OCI-LY1 (cell line): ENCODE measurements at regions not wholly inside any gene's neighbourhood (a gene's known extent, or its start where the extent isn't known, plus 50 kb on each side); places are given as distances from the start of the nearest gene placed in this dataset.

Experiments
- H2AFZ ChIP-seq: fragments of 200-600 bp; sonication (generic), shearing (Covaris generic); 2 replicates; pipeline ENCODE4 v1.6.0; 2014; ENCODE audit warnings: antibody characterized with exemption, mild to moderate bottlenecking, low read length
- H3F3A ChIP-seq: fragments of 200-600 bp; sonication (generic), shearing (Covaris generic); 2 replicates; pipeline ENCODE4 v1.6.0; 2014; ENCODE audit warnings: mild to moderate bottlenecking, antibody characterized with exemption, low read length, moderate library complexity; ENCODE audit not compliant: insufficient read depth
- H3K27ac ChIP-seq: fragments of 200-600 bp; sonication (generic); 2 replicates; pipeline ENCODE4 v1.5.1; 2014; ENCODE audit warnings: low read length, mixed run types, mild to moderate bottlenecking, low read depth; ENCODE audit not compliant: poor library complexity, severe bottlenecking
- H3K27me3 ChIP-seq: fragments of 200-600 bp; sonication (generic); 2 replicates; pipeline ENCODE4 v1.6.0; 2014; ENCODE audit warnings: antibody characterized with exemption, mild to moderate bottlenecking, low read length, moderate library complexity; ENCODE audit not compliant: insufficient read depth
- H3K36me3 ChIP-seq: fragments of 200-600 bp; sonication (generic); 2 replicates; pipeline ENCODE4 v1.6.1; 2014; ENCODE audit warnings: mild to moderate bottlenecking, antibody characterized with exemption, low read length, moderate library complexity, mixed read lengths; ENCODE audit not compliant: insufficient read depth
- H3K4me1 ChIP-seq: fragments of 200-600 bp; sonication (generic); 2 replicates; pipeline ENCODE4 v1.5.1; 2014; ENCODE audit warnings: mild to moderate bottlenecking, low read length, moderate library complexity; ENCODE audit not compliant: insufficient read depth, severe bottlenecking
- H3K4me2 ChIP-seq: fragments of 200-600 bp; sonication (generic), shearing (Covaris generic); 2 replicates; pipeline ENCODE4 v1.6.1; 2014; ENCODE audit warnings: low read length
- H3K4me3 ChIP-seq: fragments of 200-600 bp; sonication (generic); 2 replicates; pipeline ENCODE4 v1.5.1; 2014; ENCODE audit warnings: low read length, low read depth, mild to moderate bottlenecking, mixed read lengths; ENCODE audit not compliant: poor library complexity, severe bottlenecking
- H3K79me2 ChIP-seq: fragments of 200-600 bp; shearing (Covaris generic); 2 replicates; pipeline ENCODE4 v1.6.1; 2016; ENCODE audit warnings: mixed run types, low read length, mixed read lengths; ENCODE audit not compliant: insufficient read depth
- H3K9ac ChIP-seq: fragments of 200-600 bp; sonication (generic), shearing (Covaris generic); 2 replicates; pipeline ENCODE4 v1.6.1; 2014; ENCODE audit warnings: mild to moderate bottlenecking, low read length, mixed read lengths
- H3K9me2 ChIP-seq: fragments of 200-600 bp; sonication (generic), shearing (Covaris generic); 2 replicates; pipeline ENCODE4 v1.6.1; 2014; ENCODE audit warnings: low read depth, mild to moderate bottlenecking, low read length, mixed read lengths
- H3K9me3 ChIP-seq: fragments of 200-600 bp; shearing (Covaris generic); 2 replicates; pipeline ENCODE4 v1.6.1; 2014; ENCODE audit warnings: low read length, mixed read lengths
- H4K20me1 ChIP-seq: fragments of 200-600 bp; sonication (generic), shearing (Covaris generic); 2 replicates; pipeline ENCODE4 v1.6.0; 2016; ENCODE audit warnings: mild to moderate bottlenecking, low read length; ENCODE audit not compliant: insufficient read depth
- CTCF ChIP-seq: fragments of 200-600 bp; sonication (generic), shearing (Covaris generic); IDR thresholded peaks from 2 replicates; pipeline ENCODE4 v1.5.1; 2017; ENCODE audit warnings: mild to moderate bottlenecking, antibody characterized with exemption, low read length, moderate library complexity, mixed read lengths
- EZH2 ChIP-seq: fragments of 200-600 bp; sonication (generic), shearing (Covaris generic); IDR thresholded peaks from 2 replicates; pipeline ENCODE4 v1.8.0; 2017; ENCODE audit warnings: borderline replicate concordance, mixed run types, mild to moderate bottlenecking, antibody characterized with exemption, low read length, moderate library complexity, mixed read lengths

DNA sequence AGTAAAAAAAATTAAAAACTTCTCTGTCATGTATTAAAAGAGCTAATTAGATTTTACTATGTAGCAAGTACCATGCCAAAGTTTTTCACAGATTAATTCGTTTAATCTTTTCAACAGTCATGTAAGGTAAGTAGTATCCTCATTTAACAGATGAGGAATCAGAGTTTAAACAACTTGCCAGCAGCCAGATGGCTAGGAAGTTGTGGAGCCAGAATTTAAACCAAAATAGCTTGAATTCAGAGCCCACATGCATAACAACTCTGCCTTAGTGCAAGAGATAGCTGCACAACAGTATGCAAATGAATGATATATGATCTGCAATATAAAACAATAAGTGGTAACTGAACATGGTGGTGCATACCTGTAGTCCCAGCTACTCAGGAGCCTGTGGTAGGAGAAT, 75.3 kb downstream of the NAP1L3 start:
- Histone ChIP-seq H3K27ac (no peak overlapping the region), H3F3A (no peaks in the 10 kb centered on the region), H3K27me3 (no peaks in the 10 kb centered on the region), H3K4me3 (no peak overlapping the region), H3K79me2 (no peaks in the 10 kb centered on the region), H4K20me1 (no peaks in the 10 kb centered on the region), H3K9me3 (no peaks in the 10 kb centered on the region), H3K4me1 (no peaks in the 10 kb centered on the region), H3K36me3 (no peaks in the 10 kb centered on the region), H3K4me2 (no peak overlapping the region), H3K9ac (no peak overlapping the region), H3K9me2 (no peaks in the 10 kb centered on the region), H2AFZ (no peak overlapping the region)
- TF ChIP-seq EZH2 (no peak), CTCF (no peak)

DNA sequence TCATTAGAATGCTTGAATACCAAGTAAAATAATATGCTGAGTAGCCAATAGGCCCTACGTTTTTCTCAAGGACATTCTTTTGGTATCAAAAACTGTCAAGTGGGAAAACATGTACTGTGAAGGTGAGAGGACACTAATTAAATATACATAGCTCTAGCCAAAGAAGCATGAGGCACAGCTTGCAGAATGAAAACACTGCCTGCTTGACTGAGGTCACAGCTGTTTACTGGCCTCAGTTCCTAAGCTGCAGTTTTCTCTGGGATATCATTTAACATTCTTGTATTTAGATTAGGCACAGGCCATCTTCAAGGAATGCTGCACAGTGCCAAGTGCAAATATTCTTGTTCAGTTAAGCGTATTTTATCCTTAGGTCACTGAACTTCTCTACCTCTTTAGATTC, 78.6 kb downstream of the NAP1L3 start:
- Histone ChIP-seq H3K4me3 (no peak overlapping the region), H3K79me2 (no peaks in the 10 kb centered on the region), H3K36me3 (no peaks in the 10 kb centered on the region), H4K20me1 (no peaks in the 10 kb centered on the region), H3F3A (no peaks in the 10 kb centered on the region), H3K27me3 (no peaks in the 10 kb centered on the region), H3K9me2 (no peaks in the 10 kb centered on the region), H3K4me1 (no peaks in the 10 kb centered on the region), H3K9ac (no peak overlapping the region), H3K9me3 (no peaks in the 10 kb centered on the region), H3K27ac (no peak overlapping the region), H2AFZ (no peak overlapping the region), H3K4me2 (no peak overlapping the region)
- TF ChIP-seq EZH2, result no peak
- TF ChIP-seq CTCF, result no peak

- no peaks in the 10 kb centered on the region for H4K20me1 ChIP-seq
- no peaks in the 10 kb centered on the region for H3F3A ChIP-seq
Measured at GRCh38 chrX:93593966-93594365, 79.4 kb downstream of the NAP1L3 start.

More at GRCh38 chrX:93593966-93594365, 79.4 kb downstream of the NAP1L3 start:
- Histone ChIP-seq H3K79me2 (no peaks in the 10 kb centered on the region), H3K27ac (no peak overlapping the region), H3K27me3 (no peaks in the 10 kb centered on the region), H2AFZ (no peak overlapping the region), H3K36me3 (no peaks in the 10 kb centered on the region), H3K4me3 (no peak overlapping the region), H3K9ac (no peak overlapping the region), H3K4me2 (no peak overlapping the region), H3K9me2 (no peaks in the 10 kb centered on the region), H3K9me3 (no peaks in the 10 kb centered on the region), H3K4me1 (no peaks in the 10 kb centered on the region)
- TF ChIP-seq CTCF (no peak), EZH2 (no peak)
